ENCODE measurements at regions not wholly inside any gene's neighbourhood (a gene's known extent, or its start where the extent isn't known, plus 50 kb on each side); places are given as distances from the start of the nearest gene placed in this dataset.

DNA sequence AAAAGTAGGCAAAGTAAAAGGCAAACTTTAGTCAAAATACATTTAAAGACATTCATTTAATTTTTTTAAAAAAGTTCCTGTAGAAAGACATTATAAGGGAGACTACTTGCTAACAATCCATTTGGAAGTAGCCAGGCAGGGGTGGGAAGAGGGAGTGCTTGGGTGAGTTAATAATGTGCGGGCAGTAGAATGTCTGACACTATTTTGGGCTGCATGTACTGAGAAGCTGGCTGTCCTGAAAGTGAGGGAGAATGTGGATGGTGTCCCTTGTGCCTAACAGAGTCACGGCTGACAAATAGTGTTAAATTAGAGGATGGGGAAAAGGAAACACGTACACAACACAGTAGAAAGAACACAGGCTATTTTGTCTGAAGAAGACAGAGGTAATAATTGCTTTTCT lies 142.5 kb downstream of the LCA5 start:
- TF ChIP-seq CEBPB (IDR thresholded peaks at IDR 0.05; ENCODE audit: low read depth): no peak
- TF ChIP-seq FOSL1 (IDR thresholded peaks at IDR 0.05; ENCODE audit: low read depth): no peak
- TF ChIP-seq CBX3 (IDR thresholded peaks at IDR 0.05; ENCODE audit: low read depth): no peak
- TF ChIP-seq ELF1 (IDR thresholded peaks at IDR 0.05; ENCODE audit: borderline replicate concordance, low read depth): no peak
- TF ChIP-seq, protein P1, sequence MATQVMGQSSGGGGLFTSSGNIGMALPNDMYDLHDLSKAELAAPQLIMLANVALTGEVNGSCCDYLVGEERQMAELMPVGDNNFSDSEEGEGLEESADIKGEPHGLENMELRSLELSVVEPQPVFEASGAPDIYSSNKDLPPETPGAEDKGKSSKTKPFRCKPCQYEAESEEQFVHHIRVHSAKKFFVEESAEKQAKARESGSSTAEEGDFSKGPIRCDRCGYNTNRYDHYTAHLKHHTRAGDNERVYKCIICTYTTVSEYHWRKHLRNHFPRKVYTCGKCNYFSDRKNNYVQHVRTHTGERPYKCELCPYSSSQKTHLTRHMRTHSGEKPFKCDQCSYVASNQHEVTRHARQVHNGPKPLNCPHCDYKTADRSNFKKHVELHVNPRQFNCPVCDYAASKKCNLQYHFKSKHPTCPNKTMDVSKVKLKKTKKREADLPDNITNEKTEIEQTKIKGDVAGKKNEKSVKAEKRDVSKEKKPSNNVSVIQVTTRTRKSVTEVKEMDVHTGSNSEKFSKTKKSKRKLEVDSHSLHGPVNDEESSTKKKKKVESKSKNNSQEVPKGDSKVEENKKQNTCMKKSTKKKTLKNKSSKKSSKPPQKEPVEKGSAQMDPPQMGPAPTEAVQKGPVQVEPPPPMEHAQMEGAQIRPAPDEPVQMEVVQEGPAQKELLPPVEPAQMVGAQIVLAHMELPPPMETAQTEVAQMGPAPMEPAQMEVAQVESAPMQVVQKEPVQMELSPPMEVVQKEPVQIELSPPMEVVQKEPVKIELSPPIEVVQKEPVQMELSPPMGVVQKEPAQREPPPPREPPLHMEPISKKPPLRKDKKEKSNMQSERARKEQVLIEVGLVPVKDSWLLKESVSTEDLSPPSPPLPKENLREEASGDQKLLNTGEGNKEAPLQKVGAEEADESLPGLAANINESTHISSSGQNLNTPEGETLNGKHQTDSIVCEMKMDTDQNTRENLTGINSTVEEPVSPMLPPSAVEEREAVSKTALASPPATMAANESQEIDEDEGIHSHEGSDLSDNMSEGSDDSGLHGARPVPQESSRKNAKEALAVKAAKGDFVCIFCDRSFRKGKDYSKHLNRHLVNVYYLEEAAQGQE (IDR thresholded peaks at IDR 0.05; ENCODE audit: low read depth): no peak
- TF ChIP-seq, protein P2, sequence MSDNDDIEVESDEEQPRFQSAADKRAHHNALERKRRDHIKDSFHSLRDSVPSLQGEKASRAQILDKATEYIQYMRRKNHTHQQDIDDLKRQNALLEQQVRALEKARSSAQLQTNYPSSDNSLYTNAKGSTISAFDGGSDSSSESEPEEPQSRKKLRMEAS (IDR thresholded peaks at IDR 0.05): no peak
- no peak for TF ChIP-seq ZFX (IDR thresholded peaks at IDR 0.05)
- TF ChIP-seq, protein P3, sequence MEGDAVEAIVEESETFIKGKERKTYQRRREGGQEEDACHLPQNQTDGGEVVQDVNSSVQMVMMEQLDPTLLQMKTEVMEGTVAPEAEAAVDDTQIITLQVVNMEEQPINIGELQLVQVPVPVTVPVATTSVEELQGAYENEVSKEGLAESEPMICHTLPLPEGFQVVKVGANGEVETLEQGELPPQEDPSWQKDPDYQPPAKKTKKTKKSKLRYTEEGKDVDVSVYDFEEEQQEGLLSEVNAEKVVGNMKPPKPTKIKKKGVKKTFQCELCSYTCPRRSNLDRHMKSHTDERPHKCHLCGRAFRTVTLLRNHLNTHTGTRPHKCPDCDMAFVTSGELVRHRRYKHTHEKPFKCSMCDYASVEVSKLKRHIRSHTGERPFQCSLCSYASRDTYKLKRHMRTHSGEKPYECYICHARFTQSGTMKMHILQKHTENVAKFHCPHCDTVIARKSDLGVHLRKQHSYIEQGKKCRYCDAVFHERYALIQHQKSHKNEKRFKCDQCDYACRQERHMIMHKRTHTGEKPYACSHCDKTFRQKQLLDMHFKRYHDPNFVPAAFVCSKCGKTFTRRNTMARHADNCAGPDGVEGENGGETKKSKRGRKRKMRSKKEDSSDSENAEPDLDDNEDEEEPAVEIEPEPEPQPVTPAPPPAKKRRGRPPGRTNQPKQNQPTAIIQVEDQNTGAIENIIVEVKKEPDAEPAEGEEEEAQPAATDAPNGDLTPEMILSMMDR (IDR thresholded peaks at IDR 0.05 in 2 of 3, conservative IDR thresholded peaks at IDR 0.05 in 1 of 3; ENCODE audit: borderline replicate concordance in 1 of 3, insufficient read depth in 1 of 3, low read depth in 2 of 3, low read length in 2 of 3): no peak
- TF ChIP-seq TCF7L2 (IDR thresholded peaks at IDR 0.05; ENCODE audit: borderline replicate concordance, extremely low read depth, insufficient read depth, insufficient read length): no peak
- TF ChIP-seq SIN3A (IDR thresholded peaks at IDR 0.05; ENCODE audit: low read depth): no peak
- TF ChIP-seq SRF (IDR thresholded peaks at IDR 0.05; ENCODE audit: low read depth): no peak
- TF ChIP-seq EGR1 (IDR thresholded peaks at IDR 0.05; ENCODE audit: low read depth): no peak
- no peak for TF ChIP-seq EZH2phosphoT487 (IDR thresholded peaks at IDR 0.05; ENCODE audit: borderline replicate concordance)
- TF ChIP-seq POLR2A (IDR thresholded peaks at IDR 0.05; ENCODE audit: borderline replicate concordance, extremely low read depth, insufficient read depth, insufficient read length): no peak
- no peak for TF ChIP-seq YY1 (IDR thresholded peaks at IDR 0.05; ENCODE audit: extremely low read depth, insufficient replicate concordance, low read depth, low read length)
- TF ChIP-seq RAD21 (IDR thresholded peaks at IDR 0.05; ENCODE audit: low read depth): no peak
- no peak for TF ChIP-seq SP1 (IDR thresholded peaks at IDR 0.05; ENCODE audit: low read depth)
- no peak for TF ChIP-seq ZNF274 (IDR thresholded peaks at IDR 0.05; ENCODE audit: low read depth, low read length)
- TF ChIP-seq, protein P4, sequence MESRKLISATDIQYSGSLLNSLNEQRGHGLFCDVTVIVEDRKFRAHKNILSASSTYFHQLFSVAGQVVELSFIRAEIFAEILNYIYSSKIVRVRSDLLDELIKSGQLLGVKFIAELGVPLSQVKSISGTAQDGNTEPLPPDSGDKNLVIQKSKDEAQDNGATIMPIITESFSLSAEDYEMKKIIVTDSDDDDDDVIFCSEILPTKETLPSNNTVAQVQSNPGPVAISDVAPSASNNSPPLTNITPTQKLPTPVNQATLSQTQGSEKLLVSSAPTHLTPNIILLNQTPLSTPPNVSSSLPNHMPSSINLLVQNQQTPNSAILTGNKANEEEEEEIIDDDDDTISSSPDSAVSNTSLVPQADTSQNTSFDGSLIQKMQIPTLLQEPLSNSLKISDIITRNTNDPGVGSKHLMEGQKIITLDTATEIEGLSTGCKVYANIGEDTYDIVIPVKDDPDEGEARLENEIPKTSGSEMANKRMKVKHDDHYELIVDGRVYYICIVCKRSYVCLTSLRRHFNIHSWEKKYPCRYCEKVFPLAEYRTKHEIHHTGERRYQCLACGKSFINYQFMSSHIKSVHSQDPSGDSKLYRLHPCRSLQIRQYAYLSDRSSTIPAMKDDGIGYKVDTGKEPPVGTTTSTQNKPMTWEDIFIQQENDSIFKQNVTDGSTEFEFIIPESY (IDR thresholded peaks at IDR 0.05; ENCODE audit: extremely low read depth, insufficient replicate concordance, low read length): no peak
- Histone ChIP-seq H2AFZ (ENCODE audit: low read depth, low read length, poor library complexity, severe bottlenecking) (no peak overlapping the region), H3K79me2 (ENCODE audit: insufficient read depth, low read length) (no peaks in the 10 kb centered on the region), H3K36me3 (ENCODE audit: control insufficient read depth in 1 of 2, insufficient read depth in 2 of 2, low read length in 2 of 2) (no peaks in the 10 kb centered on the region), H3K4me2 (ENCODE audit: low read length) (no peak overlapping the region), H3K9me3 (ENCODE audit: control insufficient read depth in 1 of 2, insufficient read depth in 1 of 2, low read depth in 1 of 2, low read length in 2 of 2) (no peaks in the 10 kb centered on the region), H3K4me1 (ENCODE audit: control insufficient read depth in 1 of 2, insufficient read depth in 2 of 2, low read length in 2 of 2) (no peaks in the 10 kb centered on the region), H4K20me1 (ENCODE audit: insufficient read depth) (no peaks in the 10 kb centered on the region), H3K27ac (ENCODE audit: low read depth, low read length) (no peak overlapping the region), H3K4me3 (replicated peaks in 1 of 2; ENCODE audit: low read depth in 1 of 2, low read length in 2 of 2) (no peak overlapping the region), H3K9ac (ENCODE audit: low read length) (no peak overlapping the region), H3K27me3 (ENCODE audit: insufficient read depth, low read length) (no peaks in the 10 kb centered on the region), H3K9me2 (ENCODE audit: insufficient read depth) (no peaks in the 10 kb centered on the region)
- POLR2A ChIA-PET: no interaction called here
- intact Hi-C loops (cut with micrococcal nuclease): no loop called here
- RAD21 ChIA-PET (ENCODE audit: low non-redundant PET in 1 of 2, low total read pairs in 2 of 2, uncharacterized antibody in 2 of 2, unreplicated experiment in 2 of 2): no interaction called here
- ATAC-seq (no peak), DNase-seq (ENCODE audit: low read depth, low spot score) (no peak)
- CTCF ChIA-PET: no interaction called here
- BruUV-seq (replicated peaks): no TSS peak
